Peyer's patch (tissue), 4 donors: ENCODE measurements at regions not wholly inside any gene's neighbourhood (a gene's known extent, or its start where the extent isn't known, plus 50 kb on each side); places are given as distances from the start of the nearest gene placed in this dataset.

ENCODE experiments used
- POLR2A ChIP-seq, 2 donors: fragments of 450-650 bp; IDR thresholded peaks; one replicate each; pipeline ENCODE4 v1.5.1; 2017; ENCODE audit warnings: antibody characterized with exemption in 2 of 2, mild to moderate bottlenecking in 2 of 2, moderate library complexity in 2 of 2
- TF ChIP-seq, protein P1 (sequence below), 6 experiments: fragments of 450-650 bp in 4 of 6; fragments of 200-600 bp in 2 of 6; sonication (generic) in 1 of 6; IDR thresholded peaks; one replicate each; pipeline ENCODE4 v1.5.1; 2017 to 2019; ENCODE audit warnings: antibody characterized with exemption in 6 of 6, mild to moderate bottlenecking in 3 of 6, moderate library complexity in 1 of 6

DNA sequence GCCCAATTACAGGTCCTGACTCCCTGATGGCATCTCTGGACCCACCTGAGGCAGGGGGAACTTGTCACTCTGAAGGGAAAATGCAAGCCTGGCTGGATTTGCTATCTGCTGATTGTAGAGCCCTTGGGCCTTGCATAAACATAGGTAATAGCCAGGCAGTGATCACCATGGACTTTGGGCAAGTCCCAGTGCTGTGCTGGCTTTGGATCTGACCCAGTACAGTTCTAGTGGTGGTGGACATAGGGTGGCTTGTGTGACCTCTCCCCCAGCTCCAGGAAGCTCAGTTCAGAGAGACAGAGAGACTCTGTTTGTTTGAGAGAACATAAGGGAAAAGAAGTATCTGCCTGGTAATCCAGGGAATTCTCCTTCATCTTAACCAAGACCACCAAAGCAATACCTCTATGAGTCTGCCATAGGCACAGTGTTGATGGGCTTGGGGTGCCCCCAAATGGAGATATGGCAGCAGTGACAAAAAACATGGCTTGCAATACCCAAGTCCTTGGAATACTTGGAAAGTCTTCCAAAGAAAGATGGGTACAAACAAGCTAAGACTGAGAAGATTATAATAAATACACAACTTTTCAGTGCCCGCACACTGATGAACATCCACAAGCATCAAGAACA is 348.5 kb downstream of the PYDC2 start:
- TF ChIP-seq, protein P1, sequence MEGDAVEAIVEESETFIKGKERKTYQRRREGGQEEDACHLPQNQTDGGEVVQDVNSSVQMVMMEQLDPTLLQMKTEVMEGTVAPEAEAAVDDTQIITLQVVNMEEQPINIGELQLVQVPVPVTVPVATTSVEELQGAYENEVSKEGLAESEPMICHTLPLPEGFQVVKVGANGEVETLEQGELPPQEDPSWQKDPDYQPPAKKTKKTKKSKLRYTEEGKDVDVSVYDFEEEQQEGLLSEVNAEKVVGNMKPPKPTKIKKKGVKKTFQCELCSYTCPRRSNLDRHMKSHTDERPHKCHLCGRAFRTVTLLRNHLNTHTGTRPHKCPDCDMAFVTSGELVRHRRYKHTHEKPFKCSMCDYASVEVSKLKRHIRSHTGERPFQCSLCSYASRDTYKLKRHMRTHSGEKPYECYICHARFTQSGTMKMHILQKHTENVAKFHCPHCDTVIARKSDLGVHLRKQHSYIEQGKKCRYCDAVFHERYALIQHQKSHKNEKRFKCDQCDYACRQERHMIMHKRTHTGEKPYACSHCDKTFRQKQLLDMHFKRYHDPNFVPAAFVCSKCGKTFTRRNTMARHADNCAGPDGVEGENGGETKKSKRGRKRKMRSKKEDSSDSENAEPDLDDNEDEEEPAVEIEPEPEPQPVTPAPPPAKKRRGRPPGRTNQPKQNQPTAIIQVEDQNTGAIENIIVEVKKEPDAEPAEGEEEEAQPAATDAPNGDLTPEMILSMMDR (IDR thresholded peaks at IDR 0.05): no peak
- no peak for TF ChIP-seq POLR2A (IDR thresholded peaks at IDR 0.05)
